GM13977 (cell line): ENCODE measurements at regions not wholly inside any gene's neighbourhood (a gene's known extent, or its start where the extent isn't known, plus 50 kb on each side); places are given as distances from the start of the nearest gene placed in this dataset.

ENCODE experiments used
- DNase-seq: peaks from one replicate; pipeline ENCODE4 v3.0.0; 2012; ENCODE audit warnings: low spot score
- CTCF ChIP-seq: IDR thresholded peaks from 2 replicates; pipeline ENCODE4 v1.5.1; 2012; ENCODE audit warnings: mild to moderate bottlenecking, control low read depth; ENCODE audit not compliant: insufficient read depth; ENCODE audit errors: extremely low read depth, missing control alignments
- in situ Hi-C: fragments of 300-500 bp; cut with MboI; formaldehyde crosslinking; loops from one replicate; pipeline ENCODE4 v1.12.0; 2022; ENCODE audit warnings: low sequenced_read_pairs, low pct_unique_long_range_greater_than_20kb, mixed read lengths, inconsistent platforms; ENCODE audit not compliant: unreplicated experiment

GRCh38 chr10:64750672-64751071 is 1229.5 kb downstream of the REEP3 start:
- in situ Hi-C loops, result no loop called here
- no peak for TF ChIP-seq CTCF
- no peak for DNase-seq

- in situ Hi-C loops, result no loop called here
Measured at GRCh38 chr10:64753516-64753915, 1232.3 kb downstream of the REEP3 start.

GRCh38 chr10:64760371-64760770 is 1239.2 kb downstream of the REEP3 start:
- in situ Hi-C loops, result no loop called here
- TF ChIP-seq CTCF, result no peak
- DNase-seq, result no peak

More at GRCh38 chr10:64753516-64753915, 1232.3 kb downstream of the REEP3 start:
- TF ChIP-seq CTCF, result no peak
- no peak for DNase-seq

- in situ Hi-C loops, result no loop called here
- TF ChIP-seq CTCF, result no peak
- no peak for DNase-seq
Measured at GRCh38 chr10:64762861-64763260, 1241.7 kb downstream of the REEP3 start.

- no peak for DNase-seq
- no peak for TF ChIP-seq CTCF
- in situ Hi-C loops, result no loop called here
Measured at GRCh38 chr10:64765498-64765897, 1244.3 kb downstream of the REEP3 start.

GRCh38 chr10:64771253-64772050 is 1250.3 kb downstream of the REEP3 start:
- in situ Hi-C loops, result no loop called here
- DNase-seq, result no peak
- TF ChIP-seq CTCF, result no peak
